ENCODE measurements at regions not wholly inside any gene's neighbourhood (a gene's known extent, or its start where the extent isn't known, plus 50 kb on each side); places are given as distances from the start of the nearest gene placed in this dataset.

DNA sequence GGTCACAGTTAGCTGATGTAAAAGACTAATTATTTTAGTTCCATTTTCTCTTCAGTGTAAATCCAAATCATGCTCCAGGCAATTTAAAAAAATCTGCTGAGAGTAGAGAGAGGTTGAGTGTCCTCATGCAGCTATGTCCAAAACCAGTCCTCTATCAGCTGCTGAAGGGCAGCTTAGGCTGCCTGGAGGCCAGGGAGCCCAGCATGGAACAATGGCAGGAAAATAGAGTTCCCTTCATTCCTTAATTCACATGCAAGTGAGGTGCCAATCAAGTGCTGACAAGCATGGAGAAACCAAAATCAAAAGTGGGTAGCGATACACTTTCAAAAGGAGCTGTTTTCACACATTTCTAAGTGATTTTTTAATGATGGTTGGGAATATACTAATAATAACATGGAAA lies 78.3 kb upstream of the POU5F2 start:
- 88 to 100% (median 94%) methylated on average over 1 of the region's 1 CpG for WGBS, 4 donors
- intact Hi-C loops (cut with DNase I): no loop called here
- DNase-seq: no peak
- Histone ChIP-seq H3K4me3 (no peak overlapping the region), H3K27ac (no peak overlapping the region), H3K9me3 (replicated peaks in 1 of 3) (peaks cover 0 to 5% (median 0%) of the 10 kb centered on the region in 3 donors), H3K4me1 (replicated peaks in 1 of 2) (no peaks in the 10 kb centered on the region), H3K27me3 (no peaks in the 10 kb centered on the region), H3K36me3 (replicated peaks in 1 of 2) (no peaks in the 10 kb centered on the region)
- TF ChIP-seq POLR2A (IDR thresholded peaks at IDR 0.05): no peak
- TF ChIP-seq, protein P1, sequence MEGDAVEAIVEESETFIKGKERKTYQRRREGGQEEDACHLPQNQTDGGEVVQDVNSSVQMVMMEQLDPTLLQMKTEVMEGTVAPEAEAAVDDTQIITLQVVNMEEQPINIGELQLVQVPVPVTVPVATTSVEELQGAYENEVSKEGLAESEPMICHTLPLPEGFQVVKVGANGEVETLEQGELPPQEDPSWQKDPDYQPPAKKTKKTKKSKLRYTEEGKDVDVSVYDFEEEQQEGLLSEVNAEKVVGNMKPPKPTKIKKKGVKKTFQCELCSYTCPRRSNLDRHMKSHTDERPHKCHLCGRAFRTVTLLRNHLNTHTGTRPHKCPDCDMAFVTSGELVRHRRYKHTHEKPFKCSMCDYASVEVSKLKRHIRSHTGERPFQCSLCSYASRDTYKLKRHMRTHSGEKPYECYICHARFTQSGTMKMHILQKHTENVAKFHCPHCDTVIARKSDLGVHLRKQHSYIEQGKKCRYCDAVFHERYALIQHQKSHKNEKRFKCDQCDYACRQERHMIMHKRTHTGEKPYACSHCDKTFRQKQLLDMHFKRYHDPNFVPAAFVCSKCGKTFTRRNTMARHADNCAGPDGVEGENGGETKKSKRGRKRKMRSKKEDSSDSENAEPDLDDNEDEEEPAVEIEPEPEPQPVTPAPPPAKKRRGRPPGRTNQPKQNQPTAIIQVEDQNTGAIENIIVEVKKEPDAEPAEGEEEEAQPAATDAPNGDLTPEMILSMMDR (IDR thresholded peaks at IDR 0.05): no peak

DNA sequence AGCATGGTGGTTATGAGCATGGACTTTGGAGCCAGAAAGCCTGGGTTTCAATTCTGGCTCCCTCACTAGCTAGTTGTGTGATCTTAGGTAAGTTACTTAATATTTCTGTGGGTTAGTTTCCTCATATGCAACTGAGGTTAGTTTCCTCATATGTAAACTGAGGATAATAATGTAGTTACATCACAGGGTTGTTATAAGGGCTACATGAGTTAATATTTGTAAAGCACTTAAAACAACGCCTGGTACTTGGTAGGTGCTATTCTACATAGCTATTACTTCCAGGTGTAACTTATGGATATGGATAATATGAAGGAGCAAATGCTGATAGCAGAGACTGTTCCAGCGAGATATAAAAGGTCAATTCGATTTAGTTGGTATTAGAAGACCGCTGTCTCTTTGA lies 69.4 kb upstream of the POU5F2 start:
- H3K27me3 ChIP-seq: no peaks in the 10 kb centered on the region
- H3K27ac ChIP-seq: no peak overlapping the region
- intact Hi-C loops (cut with DNase I): no loop called here
- no peaks in the 10 kb centered on the region for H3K9me3 ChIP-seq (replicated peaks in 1 of 3)
- 96 to 98% (median 97%) methylated on average over 4 of the region's 4 CpGs for whole genome bisulfite sequencing, 4 donors
- H3K4me3 ChIP-seq: no peak overlapping the region
- TF ChIP-seq POLR2A (IDR thresholded peaks at IDR 0.05): no peak
- TF ChIP-seq, protein P1 (IDR thresholded peaks at IDR 0.05): no peak
- H3K4me1 ChIP-seq (replicated peaks in 1 of 2): no peaks in the 10 kb centered on the region
- no peaks in the 10 kb centered on the region for H3K36me3 ChIP-seq (replicated peaks in 1 of 2)
- no peak for DNase-seq

DNA sequence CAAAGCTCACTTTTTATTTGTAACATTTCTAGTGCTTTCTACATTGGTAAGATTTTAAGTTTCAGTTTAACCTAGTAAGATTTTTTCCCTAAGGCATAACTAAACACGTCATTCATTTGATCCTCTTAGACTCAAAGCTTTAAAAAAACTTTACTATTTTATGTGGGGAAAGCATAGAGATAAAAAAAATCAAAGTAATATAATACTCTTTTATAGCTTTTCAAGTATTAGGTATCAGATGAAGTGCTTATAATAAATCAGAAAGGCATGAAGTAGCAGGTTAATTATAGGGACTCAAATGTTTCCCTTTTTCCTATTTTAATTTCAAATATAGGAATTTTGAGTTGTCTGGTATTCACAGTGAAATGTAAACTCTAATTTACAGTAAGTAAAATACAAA lies 68.0 kb upstream of the POU5F2 start:
- 84 to 95% (median 89%) methylated on average over 1 of the region's 1 CpG for WGBS, 4 donors
- no peak overlapping the region for H3K4me3 ChIP-seq
- no peaks in the 10 kb centered on the region for H3K36me3 ChIP-seq (replicated peaks in 1 of 2)
- no peak for DNase-seq
- no peaks in the 10 kb centered on the region for H3K27me3 ChIP-seq
- no peaks in the 10 kb centered on the region for H3K9me3 ChIP-seq (replicated peaks in 1 of 3)
- no peaks in the 10 kb centered on the region for H3K4me1 ChIP-seq (replicated peaks in 1 of 2)
- no peak for TF ChIP-seq POLR2A (IDR thresholded peaks at IDR 0.05)
- no peak overlapping the region for H3K27ac ChIP-seq
- intact Hi-C loops (cut with DNase I): no loop called here

DNA sequence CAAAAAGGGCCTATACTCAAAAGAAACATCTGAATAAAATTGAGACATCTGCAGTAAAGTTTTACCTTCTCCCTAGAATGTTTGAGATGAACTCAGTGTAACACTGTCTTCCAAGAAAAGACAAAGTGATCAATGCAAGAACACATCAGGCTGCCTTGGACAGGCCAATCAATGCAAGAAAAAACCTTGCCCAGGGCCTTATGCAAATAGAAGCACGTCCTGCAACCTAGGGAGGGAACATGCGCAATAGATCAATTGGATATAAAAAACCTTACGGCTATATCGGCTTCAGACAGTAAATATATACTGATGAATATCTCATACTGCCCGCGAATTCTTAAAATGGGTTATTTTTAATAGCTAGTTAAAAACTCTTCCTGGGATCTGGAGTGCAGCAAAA lies 66.4 kb upstream of the POU5F2 start:
- H3K4me1 ChIP-seq (replicated peaks in 1 of 2): no peaks in the 10 kb centered on the region
- H3K9me3 ChIP-seq (replicated peaks in 1 of 3): no peaks in the 10 kb centered on the region
- no peaks in the 10 kb centered on the region for H3K27me3 ChIP-seq
- 94 to 97% (median 97%) methylated on average over 6 of the region's 6 CpGs for WGBS, 4 donors
- H3K4me3 ChIP-seq: no peak overlapping the region
- no peak overlapping the region for H3K27ac ChIP-seq
- DNase-seq: no peak
- H3K36me3 ChIP-seq (replicated peaks in 1 of 2): no peaks in the 10 kb centered on the region
- no peak for TF ChIP-seq POLR2A (IDR thresholded peaks at IDR 0.05)
- TF ChIP-seq, protein P1 (IDR thresholded peaks at IDR 0.05): no peak
- intact Hi-C loops (cut with DNase I): no loop called here

DNA sequence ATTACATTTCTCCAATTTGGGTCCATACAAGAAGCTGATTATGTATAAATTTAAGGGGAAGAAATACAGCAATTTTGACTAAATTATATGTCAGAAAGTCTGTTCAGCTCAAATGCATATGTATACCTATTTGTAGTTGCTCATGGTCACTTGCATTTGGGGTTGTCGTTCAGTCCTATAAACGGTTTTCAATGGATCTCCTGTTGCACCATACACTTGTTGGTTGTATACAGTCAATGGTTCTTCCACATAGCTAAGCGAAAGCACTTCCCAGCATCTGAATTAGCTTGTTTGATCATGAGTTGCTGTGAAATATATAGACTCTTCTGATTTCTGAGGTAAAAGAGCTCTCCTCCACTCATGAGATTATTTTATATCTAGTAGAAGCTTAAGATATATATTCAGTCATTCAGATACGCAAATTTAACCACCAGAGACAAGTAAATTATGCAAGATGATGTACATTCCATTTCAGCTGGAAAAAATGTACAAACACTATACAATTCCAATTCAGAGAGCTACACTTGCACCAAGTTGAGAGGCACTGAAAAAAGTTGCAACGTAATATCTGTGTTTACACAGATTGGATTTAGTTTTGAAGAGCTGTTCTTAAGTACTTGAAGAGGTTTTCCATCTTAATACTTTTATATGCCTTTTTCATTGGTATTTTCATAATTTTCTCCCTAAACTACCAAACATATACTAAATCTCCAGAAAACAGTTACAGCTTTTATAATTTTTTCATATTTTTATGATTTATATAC lies 64.4 kb upstream of the POU5F2 start:
- no peaks in the 10 kb centered on the region for H3K36me3 ChIP-seq (replicated peaks in 1 of 2)
- DNase-seq: no peak
- H3K27ac ChIP-seq: no peak overlapping the region
- 95 to 96% (median 95%) methylated on average over 5 of the region's 5 CpGs for WGBS, 4 donors
- intact Hi-C loops (cut with DNase I): no loop called here
- no peak overlapping the region for H3K4me3 ChIP-seq
- no peaks in the 10 kb centered on the region for H3K9me3 ChIP-seq (replicated peaks in 1 of 3)
- H3K27me3 ChIP-seq: no peaks in the 10 kb centered on the region
- TF ChIP-seq POLR2A (IDR thresholded peaks at IDR 0.05): no peak
- TF ChIP-seq, protein P1 (IDR thresholded peaks at IDR 0.05): no peak
- peaks cover 3 to 8% of the 10 kb centered on the region in 2 donors for H3K4me1 ChIP-seq (replicated peaks in 1 of 2)
